ENCODE measurements at regions not wholly inside any gene's neighbourhood (a gene's known extent, or its start where the extent isn't known, plus 50 kb on each side); places are given as distances from the start of the nearest gene placed in this dataset.

- TF ChIP-seq CTCF (IDR thresholded peaks at IDR 0.05): no peak
- TF ChIP-seq POLR2A (IDR thresholded peaks at IDR 0.05): no peak
These were observed 890.0 kb downstream of the GRM8 start for GRCh38 chr7:126362746-126363145.
